AG20443 (cell line): ENCODE measurements at regions not wholly inside any gene's neighbourhood (a gene's known extent, or its start where the extent isn't known, plus 50 kb on each side); places are given as distances from the start of the nearest gene placed in this dataset.

Experiments used
- DNase-seq: peaks from one replicate; pipeline ENCODE4 v3.0.0; 2012; ENCODE audit warnings: low spot score, mixed read lengths

- no peak for DNase-seq
Observed at GRCh38 chr17:34711646-34712045, 132.3 kb downstream of the TMEM132E start.

- no peak for DNase-seq
Observed at GRCh38 chr17:34710226-34710625, 130.8 kb downstream of the TMEM132E start.

DNA sequence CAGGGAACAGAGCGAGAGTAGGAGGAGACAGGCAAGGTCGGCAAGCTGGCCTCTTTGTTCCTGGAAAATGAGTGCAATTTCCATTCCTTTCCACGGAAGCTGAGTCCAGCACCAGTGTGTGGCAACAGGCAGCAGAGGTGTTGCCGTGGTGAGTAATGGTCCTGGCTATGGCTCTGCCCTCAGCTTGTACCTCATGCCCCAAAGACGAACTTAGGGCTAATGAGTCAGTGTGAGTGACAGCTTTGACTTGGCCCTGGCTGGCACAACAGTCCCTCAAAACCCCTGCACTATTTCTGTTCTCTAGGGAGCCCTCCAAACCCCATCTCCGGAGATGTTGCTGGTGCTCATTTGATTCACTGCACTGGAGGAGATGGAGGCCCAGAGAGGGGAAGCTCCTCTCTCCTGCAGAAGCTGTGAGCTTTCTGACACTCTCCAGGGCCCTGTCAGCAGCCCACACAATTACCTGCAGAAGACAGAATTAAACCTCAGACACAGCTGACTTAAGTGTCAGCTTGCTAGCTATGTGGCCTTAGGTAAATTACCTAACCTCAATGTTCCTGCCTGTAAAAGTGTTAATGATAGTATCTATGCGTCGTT is 129.9 kb downstream of the TMEM132E start:
- no peak for DNase-seq

GRCh38 chr17:34706029-34706428 is 126.6 kb downstream of the TMEM132E start:
- peak; percentile 29 for DNase-seq

DNA sequence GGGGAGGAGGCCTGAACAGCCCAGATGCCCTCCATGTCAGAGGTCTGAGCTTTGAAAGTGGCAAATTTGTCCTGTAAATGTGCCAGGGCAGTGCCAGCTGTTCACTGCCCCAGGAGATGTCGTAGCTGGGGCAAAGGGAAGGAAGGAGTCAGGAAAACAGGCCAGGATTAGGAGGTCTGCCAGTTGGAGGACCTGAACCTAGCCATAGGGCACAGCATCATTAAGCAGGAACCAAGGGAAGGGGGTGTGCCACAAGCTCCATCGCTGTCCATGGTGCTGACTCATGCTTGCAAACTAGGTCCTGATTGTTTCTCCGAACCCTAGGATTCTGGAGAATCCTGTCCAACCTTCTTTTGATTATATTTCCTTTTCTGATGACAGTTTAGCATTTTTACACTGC is 124.2 kb downstream of the TMEM132E start:
- peak; percentile 32 for DNase-seq

- no peak for DNase-seq
Observed at GRCh38 chr17:34699181-34699580, 119.8 kb downstream of the TMEM132E start.

- DNase-seq: no peak
Observed at GRCh38 chr17:34692920-34693319, 113.5 kb downstream of the TMEM132E start.
